ENCODE measurements at regions not wholly inside any gene's neighbourhood (a gene's known extent, or its start where the extent isn't known, plus 50 kb on each side); places are given as distances from the start of the nearest gene placed in this dataset.

- TF ChIP-seq CTCF (IDR thresholded peaks at IDR 0.05) (no peak), EZH2 (IDR thresholded peaks at IDR 0.05; ENCODE audit: borderline replicate concordance, insufficient read depth, low read depth, low read length, poor library complexity, severe bottlenecking) (no peak)
Observed at GRCh38 chr13:59279576-59279975, 884.2 kb downstream of the DIAPH3 start.
